WTC11 (cell line): ENCODE measurements at regions not wholly inside any gene's neighbourhood (a gene's known extent, or its start where the extent isn't known, plus 50 kb on each side); places are given as distances from the start of the nearest gene placed in this dataset.

Experiments used
- ATAC-seq: fragments of 200-7000 bp; cut with Tn5 transposase; 2 replicates; pipeline ENCODE4 v1.10.0; 2021; ENCODE audit warnings: mild to moderate bottlenecking, moderate library complexity
- CTCF ChIA-PET: fragments of 300-600 bp; sonication (Branson Sonifier 250); formaldehyde crosslinking; loops from one replicate; lab custom pipeline; 2021; ENCODE audit warnings: antibody characterized with exemption; lab: Charles Lee
- POLR2A ChIA-PET: fragments of 350-600 bp; sonication (Branson Sonifier 250); formaldehyde crosslinking; loops from one replicate; lab custom pipeline; 2021; ENCODE audit warnings: antibody characterized with exemption; lab: Charles Lee
- DNase-seq: peaks from one replicate; pipeline ENCODE4 v3.0.0; 2021; ENCODE audit warnings: low spot score
- H3K27ac Mint-ChIP-seq: 2 replicates; pipeline ENCODE4 v1.8.0; 2021; ENCODE audit warnings: mixed read lengths
- H3K27me3 Mint-ChIP-seq: 2 replicates; pipeline ENCODE4 v1.8.0; 2021; ENCODE audit warnings: low read depth, mild to moderate bottlenecking, moderate library complexity, mixed read lengths
- H3K36me3 Mint-ChIP-seq: 2 replicates; pipeline ENCODE4 v1.8.0; 2021; ENCODE audit warnings: mixed read lengths
- H3K4me1 Mint-ChIP-seq: 2 replicates; pipeline ENCODE4 v1.8.0; 2022; ENCODE audit warnings: mixed read lengths
- H3K4me3 Mint-ChIP-seq: 2 replicates; pipeline ENCODE4 v1.8.0; 2021; ENCODE audit warnings: mild to moderate bottlenecking, moderate library complexity, mixed read lengths
- H3K9me3 Mint-ChIP-seq: 2 replicates; pipeline ENCODE4 v1.8.0; 2021; ENCODE audit warnings: mixed read lengths
- AFF4 ChIP-seq: sonication (generic); formaldehyde crosslinking; IDR thresholded peaks from 2 replicates; pipeline ENCODE4 v1.8.1; 2023; ENCODE audit warnings: mild to moderate bottlenecking, missing genetic modification reagents, borderline replicate concordance
- ATF2 ChIP-seq: sonication (generic); formaldehyde crosslinking; IDR thresholded peaks from 2 replicates; pipeline ENCODE4 v1.8.1; 2022; ENCODE audit warnings: low read depth, missing genetic modification reagents, borderline replicate concordance
- ATF3 ChIP-seq: sonication (generic); formaldehyde crosslinking; conservative IDR thresholded peaks from 2 replicates; pipeline ENCODE4 v1.8.1; 2022; ENCODE audit warnings: mild to moderate bottlenecking, missing genetic modification reagents
- E2F1 ChIP-seq: sonication (generic); formaldehyde crosslinking; IDR thresholded peaks from 2 replicates; pipeline ENCODE4 v1.8.0; 2022; ENCODE audit warnings: mild to moderate bottlenecking, missing genetic modification reagents
- ESRRA ChIP-seq: sonication (generic); formaldehyde crosslinking; IDR thresholded peaks from 2 replicates; pipeline ENCODE4 v1.8.1; 2022; ENCODE audit warnings: mild to moderate bottlenecking, missing genetic modification reagents, borderline replicate concordance
- FOXJ3 ChIP-seq: sonication (generic); formaldehyde crosslinking; IDR thresholded peaks from 2 replicates; pipeline ENCODE4 v1.9.0; 2021; ENCODE audit warnings: missing genetic modification reagents, mild to moderate bottlenecking, borderline replicate concordance
- IRF2 ChIP-seq: sonication (generic); formaldehyde crosslinking; IDR thresholded peaks from 2 replicates; pipeline ENCODE4 v1.8.0; 2022; ENCODE audit warnings: low read depth, missing genetic modification reagents, borderline replicate concordance
- MLX ChIP-seq: sonication (generic); formaldehyde crosslinking; IDR thresholded peaks from 2 replicates; pipeline ENCODE4 v1.8.1; 2023; ENCODE audit warnings: mild to moderate bottlenecking, missing genetic modification reagents, moderate library complexity
- NFE2L1 ChIP-seq: sonication (generic); formaldehyde crosslinking; IDR thresholded peaks from 2 replicates; pipeline ENCODE4 v1.8.1; 2023; ENCODE audit warnings: missing genetic modification reagents
- NR1H2 ChIP-seq: sonication (generic); formaldehyde crosslinking; IDR thresholded peaks from 2 replicates; pipeline ENCODE4 v1.9.0; 2021; ENCODE audit warnings: mild to moderate bottlenecking, moderate library complexity, missing genetic modification reagents
- SMAD3 ChIP-seq: sonication (generic); formaldehyde crosslinking; IDR thresholded peaks from 2 replicates; pipeline ENCODE4 v1.8.0; 2022; ENCODE audit warnings: missing genetic modification reagents, mild to moderate bottlenecking, borderline replicate concordance
- SMAD4 ChIP-seq: sonication (generic); formaldehyde crosslinking; IDR thresholded peaks from 2 replicates; pipeline ENCODE4 v1.8.0; 2022; ENCODE audit warnings: mild to moderate bottlenecking, missing genetic modification reagents
- ZBTB43 ChIP-seq: sonication (generic); formaldehyde crosslinking; IDR thresholded peaks from 2 replicates; pipeline ENCODE4 v1.8.1; 2023; ENCODE audit warnings: mild to moderate bottlenecking, missing genetic modification reagents
- ZMAT4 ChIP-seq: fragments of 250-450 bp; sonication (Bioruptor Pico); IDR thresholded peaks from 2 replicates; pipeline ENCODE4 v1.9.0; 2021; ENCODE audit warnings: mild to moderate bottlenecking
- ZNF121 ChIP-seq: sonication (generic); formaldehyde crosslinking; IDR thresholded peaks from 2 replicates; pipeline ENCODE4 v1.8.0; 2023; ENCODE audit warnings: missing genetic modification reagents
- ZNF219 ChIP-seq: sonication (generic); formaldehyde crosslinking; IDR thresholded peaks from 2 replicates; pipeline ENCODE4 v1.8.0; 2023; ENCODE audit warnings: missing genetic modification reagents, mild to moderate bottlenecking, borderline replicate concordance
- ZNF263 ChIP-seq: sonication (generic); formaldehyde crosslinking; IDR thresholded peaks from 2 replicates; pipeline ENCODE4 v1.8.1; 2022; ENCODE audit warnings: low read depth, mild to moderate bottlenecking, moderate library complexity, missing genetic modification reagents

- no peak for TF ChIP-seq AFF4 (CRISPR knock-in tag)
- TF ChIP-seq FOXJ3 (CRISPR knock-in tag), result no peak
- no peak for TF ChIP-seq IRF2 (CRISPR knock-in tag)
- TF ChIP-seq ZNF263 (CRISPR knock-in tag), result no peak
- no peak for TF ChIP-seq SMAD4 (CRISPR knock-in tag)
- no peak for TF ChIP-seq ATF2
- no peak for TF ChIP-seq NFE2L1 (CRISPR knock-in tag)
- no peak for TF ChIP-seq ZMAT4 (CRISPR knock-in tag)
These were observed 290.0 kb downstream of the KCTD12 start (continued) for GRCh38 chr13:76596216-76596615.

- Mint-ChIP-seq H3K27me3 (no peaks in the 10 kb centered on the region), H3K27ac (no peak overlapping the region), H3K9me3 (peaks cover 8% of the 10 kb centered on the region), H3K36me3 (no peaks in the 10 kb centered on the region), H3K4me1 (no peaks in the 10 kb centered on the region), H3K4me3 (no peak overlapping the region)
- CTCF ChIA-PET, result no interaction called here
- TF ChIP-seq ZNF121 (CRISPR knock-in tag) (no peak), NR1H2 (CRISPR knock-in tag) (no peak), ZNF219 (CRISPR knock-in tag) (no peak), ATF3 (CRISPR knock-in tag) (no peak), E2F1 (CRISPR knock-in tag) (no peak), ESRRA (CRISPR knock-in tag) (no peak), MLX (no peak), ZBTB43 (no peak), SMAD3 (no peak)
- ATAC-seq (no peak), DNase-seq (no peak)
- POLR2A ChIA-PET, result no interaction called here
These were observed 291.8 kb downstream of the KCTD12 start for GRCh38 chr13:76594435-76594834.
